ENCODE measurements at regions not wholly inside any gene's neighbourhood (a gene's known extent, or its start where the extent isn't known, plus 50 kb on each side); places are given as distances from the start of the nearest gene placed in this dataset.

DNA sequence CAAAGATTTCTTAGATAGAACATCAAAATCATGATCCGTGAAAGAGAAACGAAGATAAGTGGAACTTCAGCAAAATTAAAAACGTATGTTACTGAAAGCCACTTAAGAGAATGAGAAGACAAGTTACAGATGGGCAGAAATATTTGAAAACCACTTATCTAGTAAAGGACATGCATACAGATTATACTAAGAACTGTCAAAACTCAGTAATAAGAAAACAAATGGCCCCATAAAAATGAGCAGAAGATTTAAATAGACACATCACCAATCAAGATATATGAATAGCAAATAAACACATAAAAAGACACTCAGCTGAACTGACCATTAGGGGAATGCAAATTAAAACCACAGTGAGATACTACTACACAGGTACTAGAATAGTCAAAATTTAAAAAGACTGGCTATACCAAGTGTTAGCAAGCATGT lies 343.7 kb downstream of the PTEN start:
- TF ChIP-seq, protein P1, sequence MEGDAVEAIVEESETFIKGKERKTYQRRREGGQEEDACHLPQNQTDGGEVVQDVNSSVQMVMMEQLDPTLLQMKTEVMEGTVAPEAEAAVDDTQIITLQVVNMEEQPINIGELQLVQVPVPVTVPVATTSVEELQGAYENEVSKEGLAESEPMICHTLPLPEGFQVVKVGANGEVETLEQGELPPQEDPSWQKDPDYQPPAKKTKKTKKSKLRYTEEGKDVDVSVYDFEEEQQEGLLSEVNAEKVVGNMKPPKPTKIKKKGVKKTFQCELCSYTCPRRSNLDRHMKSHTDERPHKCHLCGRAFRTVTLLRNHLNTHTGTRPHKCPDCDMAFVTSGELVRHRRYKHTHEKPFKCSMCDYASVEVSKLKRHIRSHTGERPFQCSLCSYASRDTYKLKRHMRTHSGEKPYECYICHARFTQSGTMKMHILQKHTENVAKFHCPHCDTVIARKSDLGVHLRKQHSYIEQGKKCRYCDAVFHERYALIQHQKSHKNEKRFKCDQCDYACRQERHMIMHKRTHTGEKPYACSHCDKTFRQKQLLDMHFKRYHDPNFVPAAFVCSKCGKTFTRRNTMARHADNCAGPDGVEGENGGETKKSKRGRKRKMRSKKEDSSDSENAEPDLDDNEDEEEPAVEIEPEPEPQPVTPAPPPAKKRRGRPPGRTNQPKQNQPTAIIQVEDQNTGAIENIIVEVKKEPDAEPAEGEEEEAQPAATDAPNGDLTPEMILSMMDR (IDR thresholded peaks at IDR 0.05; ENCODE audit: low read depth, low read length) = no peak
- no peak for TF ChIP-seq EZH2phosphoT487 (IDR thresholded peaks at IDR 0.05; ENCODE audit: low read depth)
